ENCODE measurements at regions not wholly inside any gene's neighbourhood (a gene's known extent, or its start where the extent isn't known, plus 50 kb on each side); places are given as distances from the start of the nearest gene placed in this dataset.
A peak's percentile ranks its signal among the peaks of the same experiment; 100 is the strongest.

GRCh38 chr21:30962013-30962412 lies 76.3 kb downstream of the KRTAP19-8 start:
- H3K27ac Mint-ChIP-seq (ENCODE audit: unreplicated experiment), result no peak overlapping the region
- TF ChIP-seq CTCF (IDR thresholded peaks at IDR 0.05; ENCODE audit: insufficient read depth in 1 of 2, low read depth in 1 of 2, low read length in 1 of 2, severe bottlenecking in 1 of 2, unreplicated experiment in 1 of 2), result peak; percentile 27 to 29
- no peaks in the 10 kb centered on the region for H3K9me3 Mint-ChIP-seq (ENCODE audit: unreplicated experiment)
- Histone ChIP-seq H3K36me3 (ENCODE audit: control insufficient read depth, insufficient read depth, low read length) (no peaks in the 10 kb centered on the region), H3K4me3 (ENCODE audit: low read depth, low read length) (no peak overlapping the region), H3K4me1 (no peaks in the 10 kb centered on the region), H3K9me3 (no peaks in the 10 kb centered on the region), H3K27me3 (replicated peaks; ENCODE audit: control insufficient read depth, insufficient read depth, low read length) (no peaks in the 10 kb centered on the region)
- no peak for DNase-seq
- ChIA-PET POLR2A (no interaction called here), CTCF (no interaction called here)
- peaks cover 8% of the 10 kb centered on the region for H3K27me3 Mint-ChIP-seq (ENCODE audit: insufficient read depth, unreplicated experiment)
- H3K4me1 Mint-ChIP-seq (ENCODE audit: low read depth, unreplicated experiment), result no peaks in the 10 kb centered on the region
- intact Hi-C loops (cut with micrococcal nuclease; ENCODE audit: unreplicated experiment), result no loop called here
- H3K36me3 Mint-ChIP-seq (ENCODE audit: insufficient read depth, unreplicated experiment), result no peaks in the 10 kb centered on the region
- no TSS peak for BruUV-seq (replicated peaks)
- H3K4me3 Mint-ChIP-seq (ENCODE audit: unreplicated experiment), result no peak overlapping the region

- Histone ChIP-seq H3K9me3 (no peaks in the 10 kb centered on the region), H3K27me3 (replicated peaks; ENCODE audit: control insufficient read depth, insufficient read depth, low read length) (no peaks in the 10 kb centered on the region)
- H3K27me3 Mint-ChIP-seq (ENCODE audit: insufficient read depth, unreplicated experiment), result peaks cover 15% of the 10 kb centered on the region
Measured at GRCh38 chr21:30958741-30959140, 77.4 kb upstream of the KRTAP11-1 start.

GRCh38 chr21:30957010-30957409 lies 75.6 kb upstream of the KRTAP11-1 start:
- intact Hi-C loops (cut with micrococcal nuclease; ENCODE audit: unreplicated experiment), result no loop called here
- POLR2A ChIA-PET, result no interaction called here
- H3K27ac Mint-ChIP-seq (ENCODE audit: unreplicated experiment), result no peak overlapping the region
- Histone ChIP-seq H3K36me3 (ENCODE audit: control insufficient read depth, insufficient read depth, low read length) (no peaks in the 10 kb centered on the region), H3K4me3 (ENCODE audit: low read depth, low read length) (no peak overlapping the region), H3K27me3 (replicated peaks; ENCODE audit: control insufficient read depth, insufficient read depth, low read length) (no peaks in the 10 kb centered on the region), H3K4me1 (no peaks in the 10 kb centered on the region), H3K9me3 (no peaks in the 10 kb centered on the region)
- CTCF ChIA-PET, result no interaction called here
- no peaks in the 10 kb centered on the region for H3K36me3 Mint-ChIP-seq (ENCODE audit: insufficient read depth, unreplicated experiment)
- no peak for DNase-seq
- no peaks in the 10 kb centered on the region for H3K9me3 Mint-ChIP-seq (ENCODE audit: unreplicated experiment)
- H3K4me1 Mint-ChIP-seq (ENCODE audit: low read depth, unreplicated experiment), result no peaks in the 10 kb centered on the region
- BruUV-seq (replicated peaks), result no TSS peak
- H3K27me3 Mint-ChIP-seq (ENCODE audit: insufficient read depth, unreplicated experiment), result peaks cover 12% of the 10 kb centered on the region
- TF ChIP-seq CTCF (IDR thresholded peaks at IDR 0.05; ENCODE audit: insufficient read depth in 1 of 2, low read depth in 1 of 2, low read length in 1 of 2, severe bottlenecking in 1 of 2, unreplicated experiment in 1 of 2), result no peak
- H3K4me3 Mint-ChIP-seq (ENCODE audit: unreplicated experiment), result no peak overlapping the region

More at GRCh38 chr21:30958741-30959140, 77.4 kb upstream of the KRTAP11-1 start:
- DNase-seq, result no peak
- Mint-ChIP-seq H3K27ac (ENCODE audit: unreplicated experiment) (no peak overlapping the region), H3K36me3 (ENCODE audit: insufficient read depth, unreplicated experiment) (no peaks in the 10 kb centered on the region), H3K4me1 (ENCODE audit: low read depth, unreplicated experiment) (no peaks in the 10 kb centered on the region), H3K9me3 (ENCODE audit: unreplicated experiment) (no peaks in the 10 kb centered on the region), H3K4me3 (ENCODE audit: unreplicated experiment) (no peak overlapping the region)
- ChIA-PET CTCF (no interaction called here), POLR2A (no interaction called here)
- no peak overlapping the region for H3K4me3 ChIP-seq (ENCODE audit: low read depth, low read length)
- no TSS peak for BruUV-seq (replicated peaks)
- H3K36me3 ChIP-seq (ENCODE audit: control insufficient read depth, insufficient read depth, low read length), result no peaks in the 10 kb centered on the region
- no peak for TF ChIP-seq CTCF (IDR thresholded peaks at IDR 0.05; ENCODE audit: insufficient read depth in 1 of 2, low read depth in 1 of 2, low read length in 1 of 2, severe bottlenecking in 1 of 2, unreplicated experiment in 1 of 2)
- H3K4me1 ChIP-seq, result no peaks in the 10 kb centered on the region
- intact Hi-C loops (cut with micrococcal nuclease; ENCODE audit: unreplicated experiment), result no loop called here
